GM12878 (cell line): ENCODE measurements at regions not wholly inside any gene's neighbourhood (a gene's known extent, or its start where the extent isn't known, plus 50 kb on each side); places are given as distances from the start of the nearest gene placed in this dataset.

Experiments
- BMI1 ChIP-seq: fragments of 450-650 bp; IDR thresholded peaks from 2 replicates; pipeline ENCODE4 v1.6.1; 2016; ENCODE audit warnings: mild to moderate bottlenecking, moderate library complexity, borderline replicate concordance
- EED ChIP-seq: sonication (generic); IDR thresholded peaks from 2 replicates; pipeline ENCODE4 v1.6.1; 2016; ENCODE audit warnings: antibody characterized with exemption, low read depth
- ETV6 ChIP-seq, 2 experiments: fragments of 450-650 bp in 1 of 2; IDR thresholded peaks in 1 of 2; conservative IDR thresholded peaks in 1 of 2; 2 replicates each; pipeline ENCODE4 v1.6.1; 2014; ENCODE audit warnings: antibody characterized with exemption in 1 of 2, borderline replicate concordance in 1 of 2, low read depth in 1 of 2, mild to moderate bottlenecking in 1 of 2, moderate library complexity in 1 of 2
- GATAD2B ChIP-seq: fragments of 450-650 bp; conservative IDR thresholded peaks from 2 replicates; pipeline ENCODE4 v1.6.1; 2017; ENCODE audit warnings: low read depth, mild to moderate bottlenecking, moderate library complexity
- MLLT1 ChIP-seq: fragments of 450-650 bp; IDR thresholded peaks from 2 replicates; pipeline ENCODE4 v1.6.1; 2016; ENCODE audit warnings: mild to moderate bottlenecking
- RCOR1 ChIP-seq: conservative IDR thresholded peaks from 2 replicates; pipeline ENCODE4 v1.6.1; 2012; ENCODE audit warnings: low read depth, low read length, improper control_type of control experiment
- RUNX3 ChIP-seq: IDR thresholded peaks from 2 replicates; pipeline ENCODE4 v1.6.1; 2012; ENCODE audit warnings: low read length, inconsistent platforms
- TCF3 ChIP-seq: IDR thresholded peaks from 2 replicates; pipeline ENCODE4 v1.6.1; 2012; ENCODE audit warnings: low read depth, mild to moderate bottlenecking, low read length, borderline replicate concordance; ENCODE audit not compliant: insufficient read depth
- ZNF24 ChIP-seq: fragments of 450-650 bp; IDR thresholded peaks from 2 replicates; pipeline ENCODE4 v1.6.1; 2017; ENCODE audit warnings: antibody characterized with exemption, mild to moderate bottlenecking
- TF ChIP-seq, protein P1 (sequence below): IDR thresholded peaks from 2 replicates; pipeline ENCODE4 v1.6.1; 2012; ENCODE audit warnings: improper control_type of control experiment, low read depth, low read length; ENCODE audit not compliant: insufficient replicate concordance

GRCh38 chr10:62736168-62736546 lies 68.4 kb upstream of the ADO start (continued):
- no peak for TF ChIP-seq ZNF24
- 0 out of 2 replicates have a peak, but pooled peaks have one; percentile 17 for TF ChIP-seq GATAD2B
- no peak for TF ChIP-seq BMI1
- no peak for TF ChIP-seq MLLT1
- TF ChIP-seq, protein P1, sequence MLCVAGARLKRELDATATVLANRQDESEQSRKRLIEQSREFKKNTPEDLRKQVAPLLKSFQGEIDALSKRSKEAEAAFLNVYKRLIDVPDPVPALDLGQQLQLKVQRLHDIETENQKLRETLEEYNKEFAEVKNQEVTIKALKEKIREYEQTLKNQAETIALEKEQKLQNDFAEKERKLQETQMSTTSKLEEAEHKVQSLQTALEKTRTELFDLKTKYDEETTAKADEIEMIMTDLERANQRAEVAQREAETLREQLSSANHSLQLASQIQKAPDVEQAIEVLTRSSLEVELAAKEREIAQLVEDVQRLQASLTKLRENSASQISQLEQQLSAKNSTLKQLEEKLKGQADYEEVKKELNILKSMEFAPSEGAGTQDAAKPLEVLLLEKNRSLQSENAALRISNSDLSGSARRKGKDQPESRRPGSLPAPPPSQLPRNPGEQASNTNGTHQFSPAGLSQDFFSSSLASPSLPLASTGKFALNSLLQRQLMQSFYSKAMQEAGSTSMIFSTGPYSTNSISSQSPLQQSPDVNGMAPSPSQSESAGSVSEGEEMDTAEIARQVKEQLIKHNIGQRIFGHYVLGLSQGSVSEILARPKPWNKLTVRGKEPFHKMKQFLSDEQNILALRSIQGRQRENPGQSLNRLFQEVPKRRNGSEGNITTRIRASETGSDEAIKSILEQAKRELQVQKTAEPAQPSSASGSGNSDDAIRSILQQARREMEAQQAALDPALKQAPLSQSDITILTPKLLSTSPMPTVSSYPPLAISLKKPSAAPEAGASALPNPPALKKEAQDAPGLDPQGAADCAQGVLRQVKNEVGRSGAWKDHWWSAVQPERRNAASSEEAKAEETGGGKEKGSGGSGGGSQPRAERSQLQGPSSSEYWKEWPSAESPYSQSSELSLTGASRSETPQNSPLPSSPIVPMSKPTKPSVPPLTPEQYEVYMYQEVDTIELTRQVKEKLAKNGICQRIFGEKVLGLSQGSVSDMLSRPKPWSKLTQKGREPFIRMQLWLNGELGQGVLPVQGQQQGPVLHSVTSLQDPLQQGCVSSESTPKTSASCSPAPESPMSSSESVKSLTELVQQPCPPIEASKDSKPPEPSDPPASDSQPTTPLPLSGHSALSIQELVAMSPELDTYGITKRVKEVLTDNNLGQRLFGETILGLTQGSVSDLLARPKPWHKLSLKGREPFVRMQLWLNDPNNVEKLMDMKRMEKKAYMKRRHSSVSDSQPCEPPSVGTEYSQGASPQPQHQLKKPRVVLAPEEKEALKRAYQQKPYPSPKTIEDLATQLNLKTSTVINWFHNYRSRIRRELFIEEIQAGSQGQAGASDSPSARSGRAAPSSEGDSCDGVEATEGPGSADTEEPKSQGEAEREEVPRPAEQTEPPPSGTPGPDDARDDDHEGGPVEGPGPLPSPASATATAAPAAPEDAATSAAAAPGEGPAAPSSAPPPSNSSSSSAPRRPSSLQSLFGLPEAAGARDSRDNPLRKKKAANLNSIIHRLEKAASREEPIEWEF = no peak
- TF ChIP-seq EED = peak; percentile 54; the same call in 1 of the 2 replicates
- no peak for TF ChIP-seq RUNX3
- TF ChIP-seq TCF3 = no peak
- no peak for TF ChIP-seq RCOR1
- no peak for TF ChIP-seq ETV6 (conservative IDR thresholded peaks at IDR 0.05 in 1 of 2, IDR thresholded peaks at IDR 0.05 in 1 of 2; ENCODE audit: borderline replicate concordance in 1 of 2, low read depth in 1 of 2)
